OCI-M2 (cell line): ENCODE measurements at regions not wholly inside any gene's neighbourhood (a gene's known extent, or its start where the extent isn't known, plus 50 kb on each side); places are given as distances from the start of the nearest gene placed in this dataset.

Experiments
- DNase-seq: peaks from one replicate; lab custom pipeline; 2025; ENCODE audit not compliant: unreplicated experiment; lab: John Stamatoyannopoulos, UW

DNA sequence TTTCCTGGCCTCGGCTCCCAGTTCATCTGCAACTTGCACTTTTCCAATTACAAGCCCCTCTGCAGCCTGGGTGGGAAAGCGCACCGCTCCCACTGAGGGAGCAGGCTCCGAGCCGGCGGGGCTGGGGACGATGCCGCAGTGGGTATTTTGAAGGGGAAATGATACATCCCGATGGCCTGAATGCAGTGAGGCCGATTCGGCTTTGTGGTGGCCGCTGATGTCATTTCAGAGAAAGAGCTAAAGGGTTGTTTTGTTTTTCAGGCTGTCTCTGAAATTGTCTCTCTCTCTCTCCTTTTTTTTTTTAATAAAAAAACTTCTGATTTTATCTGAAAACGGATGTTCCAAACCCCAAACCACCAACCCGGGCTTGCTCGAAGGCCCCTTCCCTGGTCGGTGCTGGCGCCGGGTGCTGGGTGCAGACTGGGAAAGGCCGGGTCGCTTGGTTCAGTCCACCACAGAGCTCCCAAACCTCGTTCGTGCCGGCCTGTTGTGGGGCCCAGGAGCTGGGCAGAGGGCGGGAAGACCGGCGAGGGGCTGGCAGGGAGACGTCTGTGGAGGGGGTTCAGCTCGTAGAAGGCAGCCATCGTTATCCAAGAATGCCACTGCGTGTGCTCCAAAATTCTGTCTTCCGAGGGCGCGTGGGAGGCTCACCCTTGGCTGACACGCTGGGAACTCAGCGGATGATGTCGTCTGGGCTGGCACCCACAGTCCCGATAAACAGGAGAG, 102.8 kb downstream of the FOXL1 start:
- no peak for DNase-seq

DNA sequence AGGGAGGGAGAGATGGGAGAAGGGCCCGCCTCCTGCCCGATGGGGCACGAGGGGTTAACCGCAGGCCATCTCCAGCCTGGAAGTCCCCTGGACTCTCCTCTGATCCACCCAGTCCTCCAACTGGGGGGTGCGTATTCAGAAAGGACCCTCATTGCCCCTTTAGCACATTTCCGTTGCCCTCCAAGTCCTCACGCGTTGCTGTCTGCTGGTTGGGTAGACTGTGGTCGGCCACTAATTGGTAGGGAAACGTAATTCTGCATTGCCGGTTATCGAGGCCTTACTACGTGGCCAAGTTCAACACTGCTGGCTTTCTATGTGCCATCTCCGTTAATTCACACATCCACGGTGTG, 103.4 kb downstream of the FOXL1 start:
- DNase-seq: no peak

DNA sequence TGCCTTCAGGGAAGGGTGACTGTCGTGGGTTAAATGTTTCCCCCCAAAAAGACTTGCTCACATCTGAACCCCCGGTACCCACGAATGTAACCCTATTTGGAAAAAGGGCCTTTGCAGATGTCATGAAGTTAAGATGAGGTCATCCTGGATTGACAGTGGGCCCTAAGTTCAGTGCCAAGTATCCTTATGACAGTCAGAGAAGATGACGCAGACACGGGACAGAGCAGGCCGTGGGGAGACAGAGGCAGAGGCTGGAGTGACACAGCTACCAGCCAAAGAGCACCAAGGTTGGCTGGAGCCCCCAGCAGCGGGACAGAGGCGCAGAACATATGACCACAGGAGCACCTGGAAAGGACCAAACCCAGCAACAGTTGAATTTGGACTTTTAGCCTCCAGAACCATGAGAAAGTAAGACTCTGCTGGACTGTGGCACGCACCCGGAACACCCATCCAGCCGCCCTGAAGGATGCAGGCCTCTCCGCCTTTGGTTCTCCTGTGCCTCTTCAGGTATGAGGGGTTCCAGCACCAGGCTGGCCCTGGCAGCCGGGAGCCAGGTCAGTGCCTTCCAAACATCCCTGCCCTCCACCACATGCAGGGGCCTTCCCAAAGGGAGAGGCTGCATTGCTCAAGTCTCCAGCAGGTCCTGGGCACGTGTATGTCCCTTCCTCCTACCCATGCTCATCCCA, 104.0 kb downstream of the FOXL1 start:
- no peak for DNase-seq

DNA sequence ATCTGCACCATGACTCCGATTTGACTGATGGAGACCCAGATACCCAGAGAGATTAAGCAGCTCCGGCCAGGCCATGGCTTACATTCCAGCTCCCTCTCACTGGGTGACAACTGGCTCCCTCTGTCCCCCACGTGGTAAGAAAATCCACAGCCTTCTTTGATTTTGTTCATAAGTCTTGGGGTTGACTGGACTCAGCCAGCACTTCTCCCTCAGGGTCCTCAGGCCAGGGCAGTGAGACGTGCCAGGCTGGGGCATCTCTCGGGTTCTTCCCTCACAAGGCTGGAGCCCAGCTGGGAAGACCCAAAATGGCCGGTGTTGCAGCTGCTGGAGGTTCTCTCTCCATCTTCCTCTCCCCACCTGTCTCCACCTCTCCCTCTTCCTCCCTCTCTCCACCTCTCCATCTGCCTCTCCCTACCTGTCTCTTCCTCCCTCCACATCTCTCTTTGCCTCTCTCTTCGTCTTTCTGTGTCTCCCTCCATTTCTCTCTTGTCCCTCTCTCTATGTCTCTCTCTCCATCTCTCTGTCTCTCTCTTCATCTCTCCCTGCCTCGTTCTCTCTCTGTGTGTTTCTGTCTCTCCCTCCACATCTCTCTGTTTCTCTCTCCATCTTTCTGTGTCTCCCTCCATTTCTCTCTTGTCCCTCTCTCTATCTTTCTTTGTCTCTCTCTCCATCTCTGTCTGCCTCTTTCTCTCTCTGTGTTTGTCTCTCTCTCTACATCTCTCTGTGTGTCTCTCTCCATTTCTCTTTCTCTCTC, 105.3 kb downstream of the FOXL1 start:
- DNase-seq: no peak

DNA sequence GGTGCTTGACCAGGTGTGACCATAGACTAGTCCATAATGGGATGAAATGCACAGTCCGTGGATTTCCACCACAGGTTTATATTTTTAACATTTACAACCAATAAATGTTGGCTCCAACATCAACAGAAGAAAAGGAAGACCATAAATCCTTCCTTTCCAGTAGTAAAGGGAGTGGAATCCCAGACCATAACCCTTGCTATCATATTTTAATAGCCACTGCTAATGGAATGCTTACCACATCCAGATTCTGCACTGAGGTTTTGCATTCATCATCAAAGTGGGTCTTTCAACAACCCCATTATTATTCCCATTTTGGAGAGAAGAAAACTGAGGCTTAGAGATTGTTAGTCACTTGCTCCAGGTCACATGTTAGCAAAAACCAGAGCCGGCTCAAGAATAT, 106.7 kb downstream of the FOXL1 start:
- DNase-seq: no peak

DNA sequence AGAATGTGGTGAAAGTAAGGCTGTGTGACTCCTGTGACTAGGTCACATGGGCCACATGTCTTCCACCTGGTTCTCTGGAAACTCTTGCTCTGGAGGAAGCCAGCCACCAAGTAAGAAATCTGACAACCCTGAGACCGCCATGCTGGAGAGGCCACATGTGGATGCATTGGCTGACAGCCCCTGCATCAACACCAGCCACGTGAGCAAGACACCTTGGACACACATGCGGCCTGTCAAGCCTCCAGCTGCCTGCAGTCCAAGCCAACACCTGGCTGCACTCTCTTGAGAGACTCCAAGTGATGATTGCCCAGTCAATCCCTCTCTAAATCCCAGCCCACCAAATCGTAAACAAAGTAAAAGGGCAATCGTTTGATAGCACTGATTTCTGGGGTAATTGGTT, 112.6 kb downstream of the FOXL1 start:
- DNase-seq: no peak

DNA sequence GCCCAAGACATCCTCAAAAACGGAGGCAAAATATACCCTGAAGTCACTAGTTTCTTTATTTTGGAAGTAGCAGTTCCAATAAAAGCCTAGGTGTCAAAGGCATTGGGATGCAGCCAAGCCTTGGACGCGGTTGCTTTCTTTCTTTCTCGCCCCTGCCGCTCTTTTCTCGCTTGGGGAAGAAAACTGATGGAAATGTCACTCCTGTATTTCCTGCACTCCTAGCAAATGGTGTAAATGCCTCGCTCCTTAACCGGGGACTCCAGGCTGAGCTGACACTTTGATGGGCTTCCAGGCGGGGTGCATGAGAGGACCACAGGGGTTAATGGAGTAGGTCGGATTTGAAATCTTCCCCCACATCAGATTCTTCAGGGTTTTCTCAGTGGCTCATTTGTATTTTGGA, 114.1 kb downstream of the FOXL1 start:
- DNase-seq: no peak

DNA sequence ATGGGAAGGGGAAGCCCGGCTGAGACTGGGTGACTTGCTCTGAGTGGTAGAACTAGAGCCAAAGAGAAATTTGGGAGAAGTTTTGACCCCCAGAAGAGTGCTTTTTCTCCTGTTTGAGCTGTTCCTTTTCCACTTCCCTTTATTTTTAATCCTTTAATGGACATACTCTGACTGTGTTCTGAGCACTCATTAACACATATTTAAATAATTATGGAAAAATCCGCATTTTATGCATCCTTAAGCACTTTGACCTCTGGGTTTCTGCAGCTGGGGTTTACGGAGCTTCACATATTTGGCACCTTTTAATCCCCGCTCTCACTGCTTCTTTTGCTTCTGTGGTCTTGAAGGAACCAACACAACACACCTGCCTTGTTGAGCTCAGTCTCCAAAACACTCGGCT, 114.7 kb downstream of the FOXL1 start:
- DNase-seq: no peak

DNA sequence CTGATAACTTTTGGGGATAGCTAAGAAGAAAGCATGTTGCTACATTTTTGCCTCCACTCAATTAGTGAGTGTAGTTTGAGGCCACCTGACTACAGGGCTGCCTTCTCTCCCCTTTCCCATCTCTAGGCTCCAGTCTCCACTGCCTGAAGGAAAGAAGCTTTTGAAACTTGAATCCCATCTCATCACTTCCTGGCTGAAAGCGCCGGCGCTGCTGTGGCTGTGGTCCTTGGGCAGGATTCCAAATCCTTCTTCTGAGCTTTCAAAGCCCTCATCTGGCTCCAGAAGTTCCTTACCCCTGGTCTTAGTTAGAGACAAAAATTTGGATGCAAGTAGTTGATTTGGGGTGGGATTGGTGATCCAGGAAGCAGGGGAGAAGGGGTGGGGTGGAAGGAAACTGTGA, 119.4 kb downstream of the FOXL1 start:
- no peak for DNase-seq

DNA sequence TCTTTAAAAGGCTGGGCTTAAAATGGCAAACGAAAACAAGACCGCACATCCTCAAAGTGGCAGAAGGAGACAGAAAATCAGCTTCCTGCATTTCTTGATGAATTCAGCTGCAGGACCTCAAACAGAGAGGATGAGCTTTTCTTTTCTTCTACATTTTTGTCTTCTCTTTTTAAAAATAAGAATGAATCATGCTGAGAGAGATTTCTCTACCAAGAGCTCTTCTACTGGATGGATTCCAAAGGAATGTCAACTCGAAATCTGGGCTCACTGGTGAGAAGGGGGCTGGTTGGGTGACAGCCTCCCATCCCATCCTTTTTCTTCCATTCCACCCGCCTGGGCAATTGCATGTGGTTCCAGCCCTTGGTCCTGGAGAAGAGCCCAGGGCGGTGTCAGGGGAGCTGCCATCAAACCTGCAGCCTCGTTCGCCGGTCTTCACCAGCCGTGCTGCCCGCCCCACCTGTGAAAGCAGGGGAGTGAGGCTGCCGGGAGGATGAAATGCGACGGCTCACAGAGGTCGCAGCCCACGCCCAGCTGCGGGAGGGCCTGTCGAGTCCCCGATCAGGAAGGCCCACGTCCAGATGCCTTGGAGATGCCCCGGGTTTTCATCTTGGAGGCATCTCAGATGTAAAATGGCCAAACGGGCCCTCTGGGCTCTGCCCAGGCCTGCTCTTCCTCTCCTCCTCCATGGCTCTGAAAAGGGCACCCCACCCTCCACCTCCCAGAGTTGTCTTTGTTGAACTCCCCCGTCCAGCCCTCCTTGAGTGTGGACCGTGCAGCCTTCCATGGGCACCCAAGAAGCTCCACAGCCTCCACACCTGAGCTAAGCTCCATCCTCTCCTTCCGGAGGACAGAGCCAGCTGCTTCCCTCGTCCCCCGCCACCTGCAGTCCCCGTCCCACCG, 121.9 kb downstream of the FOXL1 start:
- DNase-seq: no peak

DNA sequence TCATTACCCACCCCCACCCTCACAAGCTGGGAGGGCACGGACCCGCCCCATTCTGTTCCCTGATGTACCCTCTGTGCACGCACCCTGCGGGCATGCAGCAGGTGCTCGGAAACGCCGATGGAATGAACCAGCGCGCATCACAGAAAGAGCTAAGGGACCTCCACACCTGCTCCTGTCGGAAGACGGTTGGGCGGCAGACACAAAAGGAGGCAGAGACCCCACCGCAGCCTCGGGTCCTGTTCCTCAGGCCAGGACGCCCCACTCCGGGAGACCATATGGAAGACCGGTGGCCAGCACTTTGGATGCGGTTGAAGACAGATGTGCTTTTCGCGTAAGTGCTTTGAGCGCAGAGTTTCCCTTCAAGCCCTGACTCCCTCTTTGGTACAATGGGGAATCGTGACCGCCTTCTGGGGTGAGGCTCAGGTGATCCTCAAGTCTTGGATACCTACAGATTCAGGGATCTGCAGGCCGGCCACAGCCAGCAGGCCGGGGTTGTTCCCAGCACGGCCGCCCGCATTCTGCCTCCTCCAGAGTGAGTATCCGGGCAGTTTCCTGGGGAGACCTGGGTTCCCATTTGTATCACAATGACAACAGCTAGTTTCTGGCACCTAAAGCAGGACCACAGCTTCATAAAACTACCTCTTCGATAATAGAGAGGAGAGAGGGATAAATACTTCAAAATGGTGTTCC, 123.1 kb downstream of the FOXL1 start:
- DNase-seq: no peak

DNA sequence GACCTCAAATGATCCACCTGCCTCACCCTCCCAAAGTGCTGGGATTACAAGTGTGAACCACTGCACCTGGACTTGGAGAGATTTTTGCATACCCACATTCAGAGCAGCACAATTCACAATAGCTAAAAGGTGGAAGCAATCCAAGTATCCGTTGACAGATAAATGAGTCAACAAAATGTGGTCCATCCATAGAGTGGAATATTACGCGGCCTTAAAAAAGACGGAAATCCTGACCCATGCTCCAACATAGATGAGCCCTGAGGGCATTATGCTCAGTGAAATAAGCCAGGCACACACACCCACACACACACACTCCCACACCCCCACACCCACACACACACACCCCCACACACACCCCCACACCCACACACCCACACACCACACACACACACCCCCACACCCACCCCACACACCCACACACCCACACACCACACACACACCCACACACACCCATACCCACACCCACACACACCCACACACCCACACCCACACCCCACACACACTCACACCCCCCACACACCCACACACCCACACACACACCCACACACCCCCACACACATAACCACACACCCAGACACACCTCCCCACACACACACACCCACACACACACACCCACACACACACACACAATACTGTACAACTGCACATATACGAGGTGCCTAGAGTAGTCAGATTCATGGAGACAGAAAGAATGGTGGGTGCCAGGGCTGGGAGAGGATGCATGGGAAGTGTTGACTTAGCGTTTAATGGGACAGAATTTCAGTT, 124.7 kb downstream of the FOXL1 start:
- DNase-seq: no peak

DNA sequence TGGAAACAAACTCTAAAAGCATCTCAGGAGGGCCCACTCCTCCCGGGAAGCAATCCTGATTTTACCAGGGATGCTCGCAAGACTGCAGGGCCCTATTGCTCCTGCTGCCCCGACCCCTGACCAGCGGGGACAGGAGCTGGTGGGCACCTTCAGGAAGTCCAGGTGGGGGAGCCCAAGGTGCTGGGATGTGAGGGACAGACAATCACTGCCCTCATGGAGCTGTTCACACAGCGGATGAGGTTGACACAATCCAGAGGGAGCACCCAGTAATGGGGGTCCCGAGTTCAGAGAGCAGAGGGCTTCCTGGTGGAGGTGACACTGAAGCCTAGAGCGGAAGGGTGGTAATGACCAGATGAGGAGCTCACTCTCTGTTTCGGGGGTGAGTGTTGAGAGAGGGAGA, 126.2 kb downstream of the FOXL1 start:
- DNase-seq: no peak

DNA sequence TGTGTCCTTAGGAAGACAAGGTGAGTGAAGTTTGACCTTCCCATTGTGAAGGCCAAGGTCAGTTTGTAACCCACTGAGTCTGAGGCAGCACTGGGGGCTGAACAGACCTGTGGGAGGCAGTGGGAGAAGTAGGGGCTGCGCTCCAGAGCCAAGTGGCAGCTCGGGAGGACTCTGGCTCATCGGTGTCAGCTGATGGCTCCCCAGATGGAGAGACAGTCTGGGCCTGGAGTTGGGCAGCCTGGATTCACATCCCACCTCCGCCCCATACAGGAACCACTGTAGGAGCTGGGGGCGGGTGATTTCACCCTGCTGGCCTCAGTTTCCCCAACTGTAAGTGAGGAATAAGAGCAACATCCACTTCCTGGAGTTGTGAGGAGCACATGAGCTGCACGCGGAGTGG, 128.4 kb downstream of the FOXL1 start:
- DNase-seq: no peak

DNA sequence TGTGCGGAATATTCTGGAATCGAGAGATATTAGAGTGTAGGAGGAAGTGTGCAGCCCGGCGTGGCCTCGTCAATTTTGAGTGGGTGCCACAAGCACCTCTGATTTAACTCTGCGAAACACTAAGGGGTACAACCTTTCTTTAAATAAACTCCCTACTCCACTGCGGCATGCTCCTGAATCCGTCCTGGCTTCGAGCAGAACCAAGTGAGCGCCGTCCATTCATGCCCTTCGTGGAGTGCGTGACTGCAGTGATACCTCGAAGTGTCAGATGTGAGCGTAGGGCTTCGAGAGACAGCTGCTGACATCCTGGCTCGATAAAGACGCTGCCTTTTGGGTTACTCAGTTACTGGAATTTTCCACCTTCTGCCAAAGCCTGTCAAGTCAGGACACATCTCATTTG, 128.8 kb downstream of the FOXL1 start:
- DNase-seq: no peak

DNA sequence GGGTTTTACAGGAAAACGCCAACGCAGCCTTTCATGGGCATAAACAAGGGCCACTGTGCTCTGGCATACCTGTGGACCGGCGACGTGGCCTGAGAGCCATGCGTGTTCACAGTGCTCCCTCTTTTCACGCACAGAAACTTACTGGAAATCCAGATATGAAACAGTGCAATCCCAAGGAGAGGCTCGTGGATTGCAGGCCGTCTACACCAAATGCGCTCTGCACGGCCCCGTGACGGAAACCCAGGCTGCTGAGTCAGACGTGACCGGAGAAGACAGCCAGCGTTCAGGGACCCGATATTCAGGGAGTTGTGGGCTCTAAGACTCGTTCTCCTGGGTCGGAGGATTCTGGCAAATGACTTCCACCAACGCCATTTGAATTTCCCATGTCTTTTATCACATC, 129.2 kb downstream of the FOXL1 start:
- no peak for DNase-seq

DNA sequence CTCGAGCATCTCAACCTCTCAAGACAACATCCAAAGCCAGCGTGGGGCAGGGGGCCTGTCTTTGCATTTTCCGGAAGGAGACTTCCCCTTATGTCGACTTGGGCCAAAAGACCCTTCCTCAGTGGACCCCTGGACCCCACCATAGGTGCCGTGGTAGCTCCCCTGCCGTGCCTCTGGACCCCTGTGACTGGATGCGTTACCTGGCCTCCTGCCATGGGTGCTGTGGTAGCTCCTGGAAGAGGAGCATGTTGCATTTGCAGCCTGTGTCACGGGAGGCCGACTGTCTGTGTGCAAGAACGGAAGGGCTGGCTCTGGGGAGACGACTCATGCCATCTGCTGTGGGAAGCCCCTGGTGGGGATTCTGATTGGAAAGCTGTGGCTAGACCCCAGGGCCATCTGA, 130.1 kb downstream of the FOXL1 start:
- no peak for DNase-seq

DNA sequence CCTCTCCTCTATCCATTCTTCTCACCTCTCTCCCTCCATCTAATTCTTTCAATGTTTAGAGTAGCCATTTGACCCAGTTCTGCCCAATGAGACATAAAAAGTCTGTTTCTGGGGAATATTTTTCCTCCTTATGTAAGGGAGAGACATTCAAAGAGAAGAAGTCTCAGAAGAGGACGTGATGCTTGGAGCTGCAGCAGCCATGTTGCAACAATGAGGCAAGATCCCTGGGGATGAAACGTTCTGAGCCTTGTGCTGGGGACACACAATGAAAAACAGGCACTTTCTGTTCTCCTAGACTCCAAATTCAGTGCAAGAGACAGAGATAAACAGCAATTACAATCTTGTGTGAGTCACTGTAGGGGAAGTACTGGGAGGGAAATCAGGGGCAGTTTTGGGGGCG, 130.8 kb downstream of the FOXL1 start:
- no peak for DNase-seq

DNA sequence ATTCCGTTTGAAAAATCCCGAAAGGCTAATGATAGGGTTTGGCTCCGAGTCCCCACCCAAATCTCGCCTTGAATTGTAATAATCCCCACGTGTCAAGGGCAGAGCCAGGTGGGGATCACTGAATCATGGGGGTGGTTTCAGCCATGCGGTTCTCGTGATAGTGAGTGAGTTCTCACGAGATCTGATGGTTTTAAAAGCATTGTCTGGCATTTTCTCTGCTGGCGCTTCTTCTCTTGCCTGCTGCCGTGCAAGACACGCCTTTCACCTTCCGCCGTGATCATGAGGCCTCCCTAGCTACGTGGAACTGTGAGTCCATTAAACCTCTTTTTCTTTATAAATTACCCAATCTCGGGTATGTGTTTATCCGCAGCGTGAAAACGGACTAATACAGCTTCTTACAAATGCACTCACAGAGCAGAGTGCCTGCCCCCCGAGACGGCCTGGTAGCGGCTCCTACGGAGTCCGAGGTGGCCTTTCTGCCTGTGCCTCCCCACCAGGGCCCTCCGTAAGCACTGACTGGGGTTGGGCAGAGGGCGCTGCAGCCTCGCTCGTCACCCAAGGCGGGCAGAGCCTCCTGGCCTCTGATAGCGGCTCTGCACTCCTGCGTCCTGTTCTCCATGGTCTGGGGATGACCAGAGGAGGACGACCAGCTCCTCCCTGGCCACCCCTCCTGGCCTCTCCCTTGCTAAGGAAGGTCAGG, 131.7 kb downstream of the FOXL1 start:
- no peak for DNase-seq

DNA sequence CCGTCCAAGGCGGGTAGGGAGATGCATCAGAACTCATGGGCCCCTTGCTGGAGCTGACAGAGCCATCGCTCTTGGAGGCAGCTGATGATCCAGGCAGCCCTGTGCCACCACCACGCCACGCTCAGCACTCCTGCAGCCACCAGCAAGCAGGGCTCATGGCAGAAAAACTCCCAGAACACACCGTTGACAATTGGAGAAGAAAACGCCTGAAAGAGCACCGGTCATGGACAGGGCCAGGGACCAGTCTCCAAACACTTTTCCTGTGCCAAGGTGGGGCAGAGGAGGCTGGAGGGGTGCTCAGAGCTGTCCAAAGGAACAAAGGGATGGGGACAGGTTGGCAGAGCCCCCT, 132.2 kb downstream of the FOXL1 start:
- DNase-seq: no peak
